ENCODE measurements at regions not wholly inside any gene's neighbourhood (a gene's known extent, or its start where the extent isn't known, plus 50 kb on each side); places are given as distances from the start of the nearest gene placed in this dataset.
"Not testable (repeated sequence)": the region's sequence is repeated elsewhere in the genome, so short reads cannot be mapped to it uniquely, and the experiment has no call there.

GRCh38 chr11:96508861-96509260, 119.0 kb downstream of the JRKL start:
- DNase-seq (ENCODE audit: low spot score): no peak

GRCh38 chr11:96520939-96521338, 131.1 kb downstream of the JRKL start:
- no peak for DNase-seq (ENCODE audit: low spot score)

- DNase-seq (ENCODE audit: low spot score): no peak
Measured at GRCh38 chr11:96523656-96524055, 133.8 kb downstream of the JRKL start.

GRCh38 chr11:96524475-96524874, 134.7 kb downstream of the JRKL start:
- no peak for DNase-seq (ENCODE audit: low spot score)

GRCh38 chr11:96530473-96530872, 140.7 kb downstream of the JRKL start:
- DNase-seq (ENCODE audit: low spot score): no peak

GRCh38 chr11:96538104-96538503, 148.3 kb downstream of the JRKL start:
- no peak for DNase-seq (ENCODE audit: low spot score)

GRCh38 chr11:96538622-96539021, 148.8 kb downstream of the JRKL start:
- no peak for DNase-seq (ENCODE audit: low spot score)

GRCh38 chr11:96540875-96541274, 151.1 kb downstream of the JRKL start:
- DNase-seq (ENCODE audit: low spot score): no peak

GRCh38 chr11:96543177-96543576, 153.4 kb downstream of the JRKL start:
- no peak for DNase-seq (ENCODE audit: low spot score)

GRCh38 chr11:96545192-96545591, 155.4 kb downstream of the JRKL start:
- not testable (repeated sequence) for DNase-seq (ENCODE audit: low spot score)

- DNase-seq (ENCODE audit: low spot score): no peak
Measured at GRCh38 chr11:96551136-96551535, 161.3 kb downstream of the JRKL start.

GRCh38 chr11:96554236-96554820, 164.5 kb downstream of the JRKL start:
- no peak for DNase-seq (ENCODE audit: low spot score)

GRCh38 chr11:96555826-96556225, 166.0 kb downstream of the JRKL start:
- not testable (repeated sequence) for DNase-seq (ENCODE audit: low spot score)

GRCh38 chr11:96560727-96561126, 170.9 kb downstream of the JRKL start:
- not testable (repeated sequence) for DNase-seq (ENCODE audit: low spot score)

GRCh38 chr11:96567176-96567575, 177.4 kb downstream of the JRKL start:
- DNase-seq (ENCODE audit: low spot score): no peak

- DNase-seq (ENCODE audit: low spot score): no peak
Measured at GRCh38 chr11:96567667-96568066, 177.9 kb downstream of the JRKL start.

- DNase-seq (ENCODE audit: low spot score): no peak
Measured at GRCh38 chr11:96576383-96576782, 186.6 kb downstream of the JRKL start.

GRCh38 chr11:96578379-96578778, 188.6 kb downstream of the JRKL start:
- DNase-seq (ENCODE audit: low spot score): no peak

GRCh38 chr11:96579656-96580055, 189.8 kb downstream of the JRKL start:
- DNase-seq (ENCODE audit: low spot score): no peak

GRCh38 chr11:96580476-96581040, 190.7 kb downstream of the JRKL start:
- no peak for DNase-seq (ENCODE audit: low spot score)

- DNase-seq (ENCODE audit: low spot score): not testable (repeated sequence)
Measured at GRCh38 chr11:96585944-96586880, 196.4 kb downstream of the JRKL start.

GRCh38 chr11:96588793-96589192, 199.0 kb downstream of the JRKL start:
- DNase-seq (ENCODE audit: low spot score): not testable (repeated sequence)

GRCh38 chr11:96595011-96595410, 205.2 kb downstream of the JRKL start:
- DNase-seq (ENCODE audit: low spot score): no peak

All from SK-N-DZ (cell line).